Mesendoderm (in vitro differentiated cells): ENCODE measurements at regions not wholly inside any gene's neighbourhood (a gene's known extent, or its start where the extent isn't known, plus 50 kb on each side); places are given as distances from the start of the nearest gene placed in this dataset.
A peak's percentile ranks its signal among the peaks of the same experiment; 100 is the strongest.

ENCODE experiments used
- DNase-seq: peaks from one replicate; pipeline ENCODE4 v3.0.0; 2013
- H2AK5ac ChIP-seq: 2 replicates; pipeline ENCODE4 v1.6.1; 2013; ENCODE audit warnings: low read length, inconsistent platforms
- H2BK120ac ChIP-seq: 2 replicates; pipeline ENCODE4 v1.6.1; 2013; ENCODE audit warnings: low read depth, mild to moderate bottlenecking, low read length, moderate library complexity, mixed read lengths
- H2BK15ac ChIP-seq: replicated peaks from 2 replicates; pipeline ENCODE4 v1.6.1; 2013; ENCODE audit warnings: low read depth, mild to moderate bottlenecking, moderate library complexity
- H2BK5ac ChIP-seq: 2 replicates; pipeline ENCODE4 v1.6.1; 2013; ENCODE audit warnings: low read length, inconsistent platforms
- H3K18ac ChIP-seq: 2 replicates; pipeline ENCODE4 v1.6.1; 2013; ENCODE audit warnings: mild to moderate bottlenecking, low read length, mixed read lengths
- H3K23ac ChIP-seq: one replicate; pipeline ENCODE4 v1.6.1; 2013; ENCODE audit warnings: low read length
- H3K27ac ChIP-seq: 2 replicates; pipeline ENCODE4 v1.5.1; 2013; ENCODE audit warnings: low read depth, mild to moderate bottlenecking, inconsistent platforms, low read length, moderate library complexity
- H3K27me3 ChIP-seq: 2 replicates; pipeline ENCODE4 v1.6.1; 2013; ENCODE audit warnings: low read length, control low read depth, mild to moderate bottlenecking, inconsistent platforms; ENCODE audit not compliant: insufficient read depth, poor library complexity
- H3K36me3 ChIP-seq: 2 replicates; pipeline ENCODE4 v1.6.1; 2013; ENCODE audit warnings: low read length, inconsistent platforms; ENCODE audit not compliant: control insufficient read depth, insufficient read depth
- H3K4ac ChIP-seq: one replicate; pipeline ENCODE4 v1.6.1; 2013; ENCODE audit warnings: low read depth, mild to moderate bottlenecking, low read length, moderate library complexity
- H3K4me1 ChIP-seq: 2 replicates; pipeline ENCODE4 v1.6.1; 2013; ENCODE audit warnings: low read depth, low read length, inconsistent platforms; ENCODE audit not compliant: control insufficient read depth
- H3K4me2 ChIP-seq: 2 replicates; pipeline ENCODE4 v1.6.1; 2013; ENCODE audit warnings: low read length
- H3K4me3 ChIP-seq: 2 replicates; pipeline ENCODE4 v1.5.1; 2013; ENCODE audit warnings: mild to moderate bottlenecking, low read length
- H3K56ac ChIP-seq: one replicate; pipeline ENCODE4 v1.6.1; 2013; ENCODE audit warnings: low read length
- H3K79me1 ChIP-seq: 2 replicates; pipeline ENCODE4 v1.6.1; 2013; ENCODE audit warnings: low read length, inconsistent platforms
- H3K79me2 ChIP-seq: 2 replicates; pipeline ENCODE4 v1.6.1; 2013; ENCODE audit warnings: mild to moderate bottlenecking, low read length; ENCODE audit not compliant: control insufficient read depth, insufficient read depth
- H3K9ac ChIP-seq: 2 replicates; pipeline ENCODE4 v1.6.1; 2013; ENCODE audit warnings: low read length, inconsistent platforms
- H4K5ac ChIP-seq: one replicate; pipeline ENCODE4 v1.6.1; 2013; ENCODE audit warnings: low read length
- H4K8ac ChIP-seq: one replicate; pipeline ENCODE4 v1.6.1; 2013; ENCODE audit warnings: low read depth, mild to moderate bottlenecking, control low read depth, low read length, moderate library complexity
- WGBS: extraction: QIAGEN DNeasy Blood & Tissue Kit; methylation state at CpG from one replicate; pipeline ENCODE4 v1.1.7; 2013; ENCODE audit warnings: low lambda C conversion rate, missing lambda C conversion rate; ENCODE audit not compliant: insufficient coverage; ENCODE audit errors: extremely low coverage; 5-methylcytosine and 5-hydroxymethylcytosine counted together

DNA sequence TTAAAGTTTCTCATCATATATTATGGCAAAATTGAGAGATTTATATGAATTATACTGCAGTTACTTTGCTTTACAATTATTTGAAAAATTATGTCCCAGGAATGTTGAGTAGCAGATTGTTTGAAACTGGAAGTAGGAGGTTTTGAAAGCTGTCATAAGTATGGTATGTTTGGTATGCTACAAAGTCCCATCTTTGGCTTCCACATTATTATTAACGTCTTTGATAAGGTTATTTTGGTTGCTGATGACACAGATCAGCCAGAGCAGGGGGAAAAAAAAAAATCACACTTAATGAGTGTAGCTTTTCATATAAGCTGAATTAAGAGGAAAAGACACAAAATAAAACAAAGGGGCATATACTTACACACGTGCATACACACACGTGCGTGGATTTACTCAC, 130.1 kb downstream of the SLITRK1 start:
- Histone ChIP-seq H3K9ac (no peak overlapping the region), H3K4ac (no peak overlapping the region), H3K27me3 (no peaks in the 10 kb centered on the region), H2AK5ac (no peak overlapping the region), H2BK5ac (no peak overlapping the region), H3K79me1 (no peaks in the 10 kb centered on the region), H3K4me3 (no peak overlapping the region), H3K18ac (no peak overlapping the region), H4K8ac (no peak overlapping the region), H2BK120ac (no peak overlapping the region), H3K56ac (no peak overlapping the region), H3K4me1 (no peaks in the 10 kb centered on the region), H4K5ac (no peak overlapping the region), H3K4me2 (no peak overlapping the region), H3K23ac (no peak overlapping the region), H3K36me3 (no peaks in the 10 kb centered on the region), H2BK15ac (no peak overlapping the region), H3K27ac (no peak overlapping the region), H3K79me2 (no peaks in the 10 kb centered on the region)
- no CpG with 5 or more reads among the region's 4 CpGs for WGBS
- DNase-seq, result peak; percentile 4

GRCh38 chr13:83740622-83741021, 141.7 kb downstream of the SLITRK1 start:
- DNase-seq, result no peak
- no peaks in the 10 kb centered on the region for H3K4me1 ChIP-seq
- no peak overlapping the region for H3K27ac ChIP-seq
- H3K4me2 ChIP-seq, result no peak overlapping the region
- no peak overlapping the region for H2AK5ac ChIP-seq
- H3K4ac ChIP-seq, result no peak overlapping the region
- H3K18ac ChIP-seq, result no peak overlapping the region
- H3K27me3 ChIP-seq, result no peaks in the 10 kb centered on the region
- H3K23ac ChIP-seq, result no peak overlapping the region
- H2BK15ac ChIP-seq, result no peak overlapping the region
- no peak overlapping the region for H3K9ac ChIP-seq
- no peak overlapping the region for H3K56ac ChIP-seq
- H2BK120ac ChIP-seq, result no peak overlapping the region
- no peaks in the 10 kb centered on the region for H3K36me3 ChIP-seq
- no peak overlapping the region for H2BK5ac ChIP-seq
- H4K8ac ChIP-seq, result no peak overlapping the region
- H4K5ac ChIP-seq, result no peak overlapping the region
- no peak overlapping the region for H3K4me3 ChIP-seq
- H3K79me2 ChIP-seq, result no peaks in the 10 kb centered on the region
- H3K79me1 ChIP-seq, result no peaks in the 10 kb centered on the region

DNA sequence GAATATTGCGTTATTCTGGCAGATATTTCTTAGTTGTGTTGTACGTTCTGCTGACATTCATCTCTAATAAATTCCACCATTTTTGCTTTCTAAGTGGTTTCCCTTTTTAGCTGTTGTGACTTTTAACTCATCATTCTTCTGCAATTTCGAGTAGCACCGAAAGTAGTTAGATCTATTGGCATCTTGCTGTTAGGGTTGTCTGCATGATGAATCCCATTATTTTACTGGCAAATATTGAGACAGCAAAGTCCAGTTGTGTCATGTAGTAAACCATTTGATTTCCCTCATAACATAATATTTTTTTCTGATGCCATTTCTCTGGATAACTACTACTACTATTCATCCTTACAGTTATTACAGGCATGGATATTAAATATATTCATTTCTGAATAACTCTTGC, 143.9 kb downstream of the SLITRK1 start:
- WGBS, result 100% methylated on average over 1 of the region's 4 CpGs
- Histone ChIP-seq H3K9ac (no peak overlapping the region), H4K5ac (no peak overlapping the region), H3K4ac (no peak overlapping the region), H2AK5ac (no peak overlapping the region), H3K79me2 (no peaks in the 10 kb centered on the region), H2BK120ac (no peak overlapping the region), H3K27me3 (no peaks in the 10 kb centered on the region), H3K23ac (no peak overlapping the region), H3K4me2 (no peak overlapping the region), H3K4me1 (no peaks in the 10 kb centered on the region), H3K36me3 (no peaks in the 10 kb centered on the region), H3K18ac (no peak overlapping the region), H3K27ac (no peak overlapping the region), H3K4me3 (no peak overlapping the region), H3K79me1 (no peaks in the 10 kb centered on the region), H2BK15ac (no peak overlapping the region), H3K56ac (no peak overlapping the region), H2BK5ac (no peak overlapping the region), H4K8ac (no peak overlapping the region)
- no peak for DNase-seq

- no peak overlapping the region for H2BK5ac ChIP-seq
- H2BK15ac ChIP-seq, result no peak overlapping the region
- no peak overlapping the region for H3K4me3 ChIP-seq
- no peaks in the 10 kb centered on the region for H3K79me2 ChIP-seq
- H3K4me2 ChIP-seq, result no peak overlapping the region
- H3K36me3 ChIP-seq, result no peaks in the 10 kb centered on the region
- no peak overlapping the region for H3K56ac ChIP-seq
- H4K8ac ChIP-seq, result no peak overlapping the region
- H3K9ac ChIP-seq, result no peak overlapping the region
- no peak overlapping the region for H2AK5ac ChIP-seq
- H3K23ac ChIP-seq, result no peak overlapping the region
- no peaks in the 10 kb centered on the region for H3K27me3 ChIP-seq
- no peak overlapping the region for H4K5ac ChIP-seq
- DNase-seq, result no peak
- H3K18ac ChIP-seq, result no peak overlapping the region
- H3K27ac ChIP-seq, result no peak overlapping the region
- no peaks in the 10 kb centered on the region for H3K4me1 ChIP-seq
- H3K79me1 ChIP-seq, result no peaks in the 10 kb centered on the region
- H3K4ac ChIP-seq, result no peak overlapping the region
- H2BK120ac ChIP-seq, result no peak overlapping the region
Measured at GRCh38 chr13:83733293-83733692, 149.0 kb downstream of the SLITRK1 start.

DNA sequence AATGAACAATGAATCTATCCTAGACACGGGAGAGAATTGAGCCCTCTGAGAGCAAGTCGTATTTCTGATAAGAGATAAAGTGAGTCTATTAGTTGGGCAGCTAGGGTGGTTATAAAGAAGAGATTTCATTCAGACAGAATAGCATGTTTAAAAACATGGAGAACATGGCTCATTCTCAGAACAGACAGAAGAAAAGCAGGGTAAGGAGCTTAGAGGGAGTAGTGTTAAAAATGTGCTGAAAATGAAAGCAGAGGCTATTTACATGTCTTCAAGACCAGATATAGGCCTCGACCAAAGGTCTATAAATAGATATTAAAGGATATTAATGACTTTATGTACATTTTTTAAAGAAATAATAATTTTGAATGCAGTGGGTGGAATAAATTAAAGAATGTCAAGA, 149.5 kb downstream of the SLITRK1 start:
- Histone ChIP-seq H3K23ac (no peak overlapping the region), H3K79me2 (no peaks in the 10 kb centered on the region), H2BK15ac (no peak overlapping the region), H3K9ac (no peak overlapping the region), H3K4ac (no peak overlapping the region), H2BK5ac (no peak overlapping the region), H2BK120ac (no peak overlapping the region), H4K8ac (no peak overlapping the region), H3K36me3 (no peaks in the 10 kb centered on the region), H2AK5ac (no peak overlapping the region), H3K27me3 (no peaks in the 10 kb centered on the region), H3K4me2 (no peak overlapping the region), H3K56ac (no peak overlapping the region), H3K79me1 (no peaks in the 10 kb centered on the region), H3K27ac (no peak overlapping the region), H4K5ac (no peak overlapping the region), H3K4me1 (no peaks in the 10 kb centered on the region), H3K4me3 (no peak overlapping the region), H3K18ac (no peak overlapping the region)
- DNase-seq, result no peak
- whole genome bisulfite sequencing, result no CpG with 5 or more reads among the region's 3 CpGs

GRCh38 chr13:83731113-83731512, 151.2 kb downstream of the SLITRK1 start:
- Histone ChIP-seq H4K5ac (no peak overlapping the region), H3K79me2 (no peaks in the 10 kb centered on the region), H3K56ac (no peak overlapping the region), H3K79me1 (no peaks in the 10 kb centered on the region), H3K27me3 (no peaks in the 10 kb centered on the region), H3K18ac (no peak overlapping the region), H3K9ac (no peak overlapping the region), H2BK120ac (no peak overlapping the region), H4K8ac (no peak overlapping the region), H3K27ac (no peak overlapping the region), H3K23ac (no peak overlapping the region), H3K36me3 (no peaks in the 10 kb centered on the region), H2AK5ac (no peak overlapping the region), H2BK15ac (no peak overlapping the region), H3K4me3 (no peak overlapping the region), H3K4me1 (no peaks in the 10 kb centered on the region), H3K4ac (no peak overlapping the region), H2BK5ac (no peak overlapping the region), H3K4me2 (no peak overlapping the region)
- DNase-seq, result no peak
- WGBS, result no CpG with 5 or more reads among the region's 1 CpG
